Activated T-cell treated with anti-CD3 and anti-CD28 coated beads for 48 hours (primary cell): ENCODE measurements at regions not wholly inside any gene's neighbourhood (a gene's known extent, or its start where the extent isn't known, plus 50 kb on each side); places are given as distances from the start of the nearest gene placed in this dataset.

ENCODE experiments used
- DNase-seq: peaks from one replicate; pipeline ENCODE4 v3.0.0-alpha.2; 2020; ENCODE audit warnings: low read depth

DNA sequence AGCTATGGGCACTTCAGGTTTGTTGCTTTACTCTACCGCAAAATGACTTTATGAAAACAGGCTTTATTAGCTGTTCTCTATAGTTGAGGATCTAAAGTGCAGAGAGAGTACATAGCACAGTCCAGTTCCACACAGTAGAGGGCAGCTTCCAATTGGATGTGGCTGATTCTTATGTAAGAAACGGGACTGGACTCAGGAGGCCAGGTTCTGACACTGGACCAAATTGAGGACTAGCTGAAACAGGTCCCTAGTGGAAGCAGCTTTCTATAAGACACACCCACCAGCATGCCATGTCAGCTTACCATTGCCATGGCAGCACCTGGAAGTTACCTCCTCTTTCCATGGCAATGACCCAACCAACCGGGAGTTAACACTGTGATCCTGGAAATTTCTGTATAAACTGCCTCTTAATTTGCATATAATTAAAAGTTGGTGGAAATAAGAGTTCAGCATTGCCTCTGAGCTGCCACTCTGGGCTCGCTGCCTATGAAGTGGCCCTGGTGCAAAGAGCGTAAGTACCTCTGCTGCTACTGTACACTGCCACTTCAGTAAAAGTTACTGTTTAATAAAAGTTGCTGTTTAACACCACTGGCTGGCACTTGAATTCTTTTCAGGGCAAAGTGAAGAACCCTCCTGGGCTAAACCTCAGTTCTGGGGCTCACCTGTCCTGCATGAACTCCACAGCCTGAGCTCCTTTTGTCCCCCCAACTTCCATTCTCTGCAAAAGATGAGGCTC is 211.9 kb upstream of the SLC10A2 start:
- DNase-seq = no peak

GRCh38 chr13:103276775-103277498 is 210.7 kb upstream of the SLC10A2 start:
- DNase-seq = no peak

GRCh38 chr13:103275722-103276121 is 209.5 kb upstream of the SLC10A2 start:
- no peak for DNase-seq

DNA sequence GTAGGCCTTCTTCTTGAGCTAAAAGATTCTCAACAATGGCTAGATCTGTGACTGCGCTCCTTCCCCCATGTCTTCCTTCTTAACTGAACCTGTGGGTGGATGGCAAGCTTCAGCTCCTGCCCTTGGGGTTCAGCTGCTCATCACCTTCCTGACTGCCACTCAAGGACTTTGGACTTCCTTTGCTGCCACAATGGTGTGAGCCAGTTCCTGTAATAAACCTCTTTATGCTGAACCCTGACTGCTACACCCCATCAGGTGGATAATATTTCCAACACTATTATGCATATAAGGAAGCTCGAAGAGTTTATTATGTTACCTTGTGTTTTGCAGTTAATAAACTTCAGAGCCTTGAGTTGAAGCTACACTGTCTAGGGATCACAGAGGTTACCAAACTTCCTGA is 208.9 kb upstream of the SLC10A2 start:
- DNase-seq = no peak

GRCh38 chr13:103273825-103274224 is 207.6 kb upstream of the SLC10A2 start:
- no peak for DNase-seq

DNA sequence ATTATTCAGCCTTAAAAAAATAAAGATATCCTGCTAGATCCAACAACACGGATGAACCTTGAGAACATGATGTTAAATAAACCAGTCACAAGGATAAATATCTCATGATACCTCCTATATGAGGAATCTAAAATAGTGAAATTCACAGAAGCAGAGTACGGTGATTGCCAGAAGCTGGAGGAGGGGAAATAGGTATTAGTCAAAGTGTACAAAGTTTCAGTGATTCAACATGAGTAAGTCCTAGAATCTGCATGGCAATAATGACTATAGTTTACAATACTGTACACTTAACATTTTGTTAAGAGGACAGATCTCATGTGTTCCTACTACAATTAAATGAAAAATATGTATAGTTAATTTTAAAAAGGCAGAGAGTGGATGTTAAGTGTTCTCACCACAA is 206.6 kb upstream of the SLC10A2 start:
- DNase-seq = no peak

DNA sequence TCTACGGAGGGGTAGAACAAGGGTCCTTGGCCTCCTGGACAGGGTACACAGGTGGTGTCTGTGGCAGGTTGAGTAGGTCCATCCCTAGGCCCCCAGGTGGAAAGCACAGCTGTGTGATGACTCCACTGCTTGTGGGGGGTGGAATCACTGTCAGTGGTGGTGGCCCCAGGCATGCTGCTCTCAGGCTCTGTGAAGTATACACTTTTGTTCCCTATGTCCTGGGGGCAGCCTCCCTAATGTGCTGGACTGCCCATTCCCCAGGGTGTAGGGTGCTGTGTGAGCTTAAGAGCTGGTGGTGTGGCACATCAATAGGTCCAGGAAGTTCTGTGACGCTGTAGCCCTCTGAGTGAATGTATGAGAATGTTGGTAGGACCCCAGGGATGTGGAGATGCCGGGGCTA is 197.2 kb upstream of the SLC10A2 start:
- no peak for DNase-seq

DNA sequence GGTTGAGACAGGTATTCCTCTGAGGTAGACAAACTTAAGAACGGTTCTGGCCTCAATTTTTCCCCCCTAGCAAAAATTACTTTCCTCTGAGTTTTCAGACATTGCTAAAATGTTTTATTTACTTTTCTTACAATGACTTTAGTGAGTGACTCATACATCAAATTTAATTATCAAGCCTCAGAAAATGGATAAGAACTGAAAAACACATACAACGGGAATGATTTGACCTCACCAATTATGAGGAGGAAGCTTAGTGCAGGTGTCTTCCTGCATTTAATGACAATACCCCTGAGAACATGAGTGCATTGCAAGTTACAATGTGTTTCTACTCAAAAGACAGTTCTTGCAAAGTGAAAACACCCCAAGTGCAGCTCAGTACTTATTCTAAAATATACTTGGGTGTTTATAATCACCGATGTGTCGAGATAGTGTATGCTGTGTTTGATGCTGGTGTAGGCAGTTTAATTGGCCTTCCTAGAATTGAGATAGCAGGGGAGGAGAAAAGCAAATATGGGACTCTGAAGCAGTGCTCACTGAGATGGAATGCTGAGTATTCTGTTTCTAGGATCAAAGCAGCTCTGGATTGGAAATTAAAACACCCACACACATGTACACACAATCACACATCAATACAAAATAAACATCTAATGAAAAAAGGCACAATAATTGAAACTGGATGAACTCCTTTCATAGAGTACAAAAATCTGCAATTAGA is 189.5 kb upstream of the SLC10A2 start:
- no peak for DNase-seq

GRCh38 chr13:103250071-103250470 is 183.9 kb upstream of the SLC10A2 start:
- DNase-seq = no peak

DNA sequence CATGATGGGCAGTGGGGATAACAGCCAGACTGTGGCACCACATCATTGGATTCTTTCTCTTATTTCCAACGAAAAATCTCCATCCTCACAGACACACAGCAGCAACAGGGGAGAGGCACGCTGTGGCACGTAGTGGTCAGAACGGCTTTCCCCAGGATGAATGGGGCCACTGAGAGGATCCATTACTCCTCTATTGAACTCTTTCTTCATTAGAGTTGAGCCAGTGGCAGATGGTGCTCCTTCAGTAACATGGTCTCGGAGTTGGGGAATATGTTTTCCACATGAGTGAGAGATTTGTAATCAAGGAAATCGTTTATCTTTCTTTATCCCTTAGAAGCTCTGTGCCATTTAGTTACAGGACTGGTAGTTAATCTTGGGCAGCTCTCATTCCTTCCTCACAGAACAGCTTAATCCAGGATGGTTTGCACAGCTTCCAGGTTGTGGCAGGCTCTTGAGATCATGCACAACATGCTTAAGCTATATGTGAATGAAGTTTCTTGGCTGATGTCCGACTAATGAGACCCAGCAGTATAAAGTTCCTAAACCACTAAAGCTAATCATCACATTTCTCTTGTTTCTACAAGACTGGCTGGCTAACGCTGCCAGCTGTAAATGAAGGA is 180.5 kb upstream of the SLC10A2 start:
- no peak for DNase-seq

DNA sequence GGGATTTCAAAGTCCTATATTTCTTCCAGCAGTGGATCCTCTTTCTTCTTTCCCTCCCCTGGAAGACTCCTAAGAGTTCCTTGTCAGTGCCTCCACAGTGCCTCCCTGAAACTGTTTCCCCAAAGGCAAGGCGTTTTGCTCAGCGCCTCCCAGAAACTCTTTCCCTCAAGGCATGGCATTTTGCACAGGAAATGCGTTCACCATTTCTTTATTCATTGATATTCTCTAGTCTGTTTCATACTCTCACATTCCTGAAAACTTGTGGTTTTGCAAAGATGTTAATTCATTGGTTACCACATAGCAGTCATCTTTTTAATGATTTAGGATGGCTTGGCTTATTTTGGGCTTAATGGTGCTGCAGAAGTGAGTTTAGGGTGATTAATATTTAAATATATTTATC is 177.3 kb upstream of the SLC10A2 start:
- DNase-seq = no peak

- no peak for DNase-seq
These were observed 172.2 kb upstream of the SLC10A2 start for GRCh38 chr13:103238441-103238840.

DNA sequence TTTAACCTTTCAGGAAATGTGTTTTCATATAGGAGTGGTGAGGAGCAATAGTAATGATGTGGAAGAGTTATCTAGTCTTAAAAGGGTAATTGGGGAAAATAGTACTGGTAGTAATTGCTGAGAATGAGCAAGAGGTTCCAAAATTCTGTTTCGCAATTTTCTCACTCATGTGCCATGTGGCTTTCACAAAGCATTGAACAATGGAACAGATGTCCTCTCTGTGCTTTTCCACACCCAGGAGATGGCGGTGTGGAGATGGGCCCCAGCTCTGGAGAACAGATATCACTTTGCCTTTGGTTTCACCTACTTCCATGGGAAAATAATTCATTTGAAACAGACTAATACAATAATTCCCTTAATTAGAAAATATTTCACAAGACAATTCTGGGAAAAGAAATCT is 170.0 kb upstream of the SLC10A2 start:
- DNase-seq = no peak

- no peak for DNase-seq
These were observed 163.5 kb upstream of the SLC10A2 start for GRCh38 chr13:103229674-103230073.

- no peak for DNase-seq
These were observed 158.6 kb upstream of the SLC10A2 start for GRCh38 chr13:103224804-103225203.

DNA sequence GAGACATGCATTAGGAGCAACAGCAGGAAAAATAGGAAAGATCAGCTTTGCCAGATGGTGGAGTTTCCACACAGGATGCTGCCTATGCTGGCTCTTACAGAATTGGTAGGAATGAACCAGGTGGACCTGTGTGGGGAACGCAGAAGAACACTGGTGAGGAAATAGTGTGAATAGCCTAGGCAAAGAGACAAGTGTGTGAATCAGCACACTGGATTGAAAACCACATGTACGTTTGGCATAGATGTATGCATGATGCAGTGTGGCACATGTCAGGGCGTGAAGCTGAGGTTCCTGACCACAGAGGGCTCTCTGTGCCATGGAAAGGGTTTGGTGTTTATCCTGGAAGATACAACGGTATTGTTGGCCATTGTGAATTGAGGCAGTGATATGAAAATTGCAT is 156.5 kb upstream of the SLC10A2 start:
- no peak for DNase-seq

DNA sequence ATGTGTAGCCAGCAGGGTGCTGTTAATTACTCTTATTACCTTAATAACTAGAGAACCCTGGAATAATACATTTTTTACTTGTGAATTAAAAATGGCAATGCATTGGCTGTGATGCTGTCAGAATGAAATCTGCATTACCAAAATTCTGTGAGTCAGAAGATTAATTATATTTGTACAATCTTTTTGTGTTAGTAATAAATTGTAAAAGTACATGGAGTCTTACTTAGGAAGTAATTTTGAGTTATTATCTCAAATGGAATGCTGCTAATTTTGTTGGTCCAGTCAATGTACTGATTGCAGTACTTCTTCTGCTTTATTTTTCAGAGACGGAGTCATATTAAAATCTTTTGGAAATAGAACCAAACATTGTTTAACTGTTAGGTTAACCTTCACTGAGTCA is 152.0 kb upstream of the SLC10A2 start:
- DNase-seq = no peak

DNA sequence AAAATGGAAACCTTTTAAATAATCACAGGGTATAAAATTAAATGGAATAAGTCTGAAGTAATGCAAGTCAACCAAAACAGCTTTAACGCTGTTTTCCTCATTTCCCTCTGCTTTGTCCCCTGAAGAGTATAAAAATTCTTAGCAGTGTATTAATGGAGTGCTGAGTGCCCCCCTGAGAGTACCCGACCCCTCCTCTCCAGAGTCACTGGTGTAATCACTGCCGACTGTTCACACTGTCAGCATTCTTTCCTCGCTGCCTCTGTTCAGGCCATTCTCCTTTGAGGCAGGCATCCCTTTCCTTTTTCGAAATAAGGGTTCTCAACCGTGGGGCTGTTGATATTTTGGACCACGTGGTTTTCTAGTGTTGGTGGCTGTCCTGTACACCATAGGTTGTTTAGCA is 146.9 kb upstream of the SLC10A2 start:
- no peak for DNase-seq

DNA sequence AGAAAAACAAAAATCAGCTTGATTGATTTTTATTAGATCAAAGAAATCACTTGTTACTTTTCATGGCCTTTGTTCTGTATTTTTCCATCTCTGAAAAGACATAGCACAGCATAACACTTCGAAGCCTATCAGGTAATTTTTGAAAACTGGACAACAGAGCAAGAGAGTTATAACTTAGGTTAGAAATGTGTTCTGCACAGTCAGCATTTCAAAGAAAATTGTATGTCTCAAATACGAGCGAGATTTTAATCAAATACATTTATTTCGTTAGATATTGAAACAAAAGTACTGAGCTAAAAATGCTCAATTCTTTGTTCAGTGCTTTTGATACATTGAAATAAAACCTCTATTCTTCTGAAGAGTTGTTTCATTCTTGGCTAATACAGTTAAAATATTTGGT is 144.1 kb upstream of the SLC10A2 start:
- DNase-seq = no peak

DNA sequence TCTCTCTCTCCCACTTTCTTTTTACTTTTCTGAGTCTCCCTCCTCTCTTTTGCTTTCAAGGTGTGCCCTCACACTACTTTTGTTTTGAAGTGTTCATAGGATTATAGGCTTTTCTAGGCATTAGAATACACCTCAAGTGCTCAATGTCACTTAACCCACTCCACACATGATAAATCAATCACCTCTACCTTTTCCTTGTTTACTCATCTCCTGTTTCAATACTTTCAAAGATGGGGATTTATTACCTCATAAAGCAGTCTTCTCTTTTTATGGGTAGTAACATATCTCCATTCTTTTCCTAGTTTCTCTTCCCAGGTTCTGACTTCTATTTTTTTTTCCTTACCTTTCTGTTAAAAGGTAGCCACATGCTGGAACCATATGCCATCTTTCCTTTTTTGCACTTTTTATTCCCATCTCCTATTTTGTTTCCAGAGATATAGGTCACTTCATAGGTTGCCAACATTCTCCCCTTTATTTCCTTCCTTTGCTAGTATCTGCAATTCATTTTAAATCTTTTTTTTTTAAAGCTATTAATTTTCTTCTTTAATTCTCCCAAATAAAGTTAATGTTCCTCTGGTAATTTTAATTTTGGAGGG is 137.6 kb upstream of the SLC10A2 start:
- DNase-seq = no peak

GRCh38 chr13:103200118-103200885 is 134.1 kb upstream of the SLC10A2 start:
- no peak for DNase-seq
